Fibroblast of skin of left biceps (primary cell): ENCODE measurements at regions not wholly inside any gene's neighbourhood (a gene's known extent, or its start where the extent isn't known, plus 50 kb on each side); places are given as distances from the start of the nearest gene placed in this dataset.

Source experiments
- DNase-seq, 2 experiments: peaks; one replicate each; pipeline ENCODE4 v3.0.0-alpha.2; 2013; ENCODE audit warnings: low read depth in 2 of 2

DNA sequence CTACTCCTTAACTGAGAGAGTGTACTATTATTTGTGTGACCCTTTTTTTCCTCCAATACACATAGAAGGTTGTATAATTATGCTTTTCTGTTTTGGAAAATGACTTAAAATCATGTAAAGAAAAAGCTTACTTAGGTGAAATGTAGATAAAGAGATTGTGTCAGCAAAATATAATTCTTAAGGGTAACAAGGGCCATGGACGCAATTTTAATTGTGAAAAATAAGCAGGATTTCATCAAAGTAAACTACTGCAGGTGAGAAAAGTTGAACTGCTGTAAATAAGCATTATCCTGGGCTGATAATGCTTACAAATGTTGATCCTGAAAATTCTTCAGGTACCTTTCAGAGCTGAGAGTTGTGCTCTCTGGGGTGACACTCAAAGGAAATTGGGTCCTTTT lies 141.5 kb downstream of the RPIA start:
- no peak for DNase-seq

DNA sequence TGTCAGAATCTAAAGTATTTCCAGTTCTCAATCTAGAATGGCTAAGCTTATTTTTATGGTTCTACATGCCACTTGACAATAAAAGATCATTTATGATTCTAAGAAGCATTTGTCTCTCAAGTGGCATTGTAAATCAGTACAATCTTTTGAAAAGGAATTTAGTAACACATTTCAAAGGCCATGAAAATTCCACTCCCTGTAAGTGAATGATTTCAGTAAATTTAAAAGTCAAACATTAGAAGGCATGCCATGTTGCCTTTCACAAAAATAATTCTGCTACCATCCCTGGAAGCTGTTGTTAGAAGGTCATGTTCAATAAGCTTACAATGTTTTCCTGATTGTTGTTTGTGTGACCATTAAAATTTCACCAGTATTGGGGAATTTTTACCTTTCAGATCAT lies 142.9 kb downstream of the RPIA start:
- DNase-seq, result no peak

DNA sequence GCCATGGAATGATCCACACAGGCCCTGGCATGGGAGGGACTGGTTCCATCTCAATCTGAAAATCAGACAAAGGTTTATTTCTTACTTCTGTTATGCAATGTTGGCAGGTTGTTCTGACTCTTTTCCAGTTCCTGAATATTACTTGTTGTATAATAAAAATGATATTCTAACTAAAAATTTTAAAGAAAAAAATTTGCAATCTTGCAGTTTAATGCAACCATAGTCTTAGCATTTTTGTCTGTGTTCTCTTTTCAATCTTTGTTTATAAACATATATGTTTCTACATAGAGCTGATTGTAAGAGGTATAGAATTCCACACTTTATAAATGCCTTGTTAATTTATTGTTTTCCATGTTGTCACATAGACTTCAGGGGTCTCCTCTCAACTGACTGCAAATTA lies 143.4 kb downstream of the RPIA start:
- no peak for DNase-seq

DNA sequence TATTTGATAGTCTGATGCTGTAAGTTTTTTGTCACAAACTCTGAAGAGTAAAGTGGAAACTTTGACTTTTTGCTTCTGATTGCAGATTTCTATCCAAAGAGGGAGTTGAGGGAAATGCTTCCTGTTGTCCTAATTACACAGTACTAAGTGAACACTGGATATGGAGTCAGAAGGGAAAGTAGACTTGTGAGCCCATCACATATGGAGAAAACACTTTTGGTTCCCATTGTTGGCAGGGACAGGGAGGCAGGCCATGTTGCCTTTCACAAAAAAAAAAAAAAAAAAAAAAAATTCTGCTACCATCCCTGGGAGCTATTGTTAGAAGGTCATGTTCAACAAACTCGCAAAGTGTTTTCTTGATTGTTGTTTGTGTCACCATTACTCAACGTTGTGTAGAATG lies 144.3 kb downstream of the RPIA start:
- DNase-seq, result no peak

DNA sequence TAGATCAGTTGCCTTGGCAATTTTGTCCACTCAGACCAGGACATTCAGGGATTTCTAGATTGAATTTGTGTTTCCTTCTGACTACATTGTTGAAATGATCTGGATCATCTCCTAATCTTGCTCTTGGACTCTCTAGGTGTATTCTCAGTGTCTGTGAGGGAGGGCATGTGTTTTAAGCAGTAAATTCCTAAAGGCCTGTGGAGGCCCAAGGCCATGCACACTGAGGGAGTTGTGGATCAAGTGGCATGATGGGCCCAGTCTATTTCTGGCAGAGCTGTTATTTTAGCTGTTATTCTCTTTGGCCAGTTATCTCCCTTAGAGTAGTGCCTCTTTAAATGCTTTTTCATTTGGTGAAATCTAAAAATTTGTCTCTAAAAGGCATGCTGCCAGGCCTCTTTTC lies 144.9 kb downstream of the RPIA start:
- DNase-seq, result no peak

DNA sequence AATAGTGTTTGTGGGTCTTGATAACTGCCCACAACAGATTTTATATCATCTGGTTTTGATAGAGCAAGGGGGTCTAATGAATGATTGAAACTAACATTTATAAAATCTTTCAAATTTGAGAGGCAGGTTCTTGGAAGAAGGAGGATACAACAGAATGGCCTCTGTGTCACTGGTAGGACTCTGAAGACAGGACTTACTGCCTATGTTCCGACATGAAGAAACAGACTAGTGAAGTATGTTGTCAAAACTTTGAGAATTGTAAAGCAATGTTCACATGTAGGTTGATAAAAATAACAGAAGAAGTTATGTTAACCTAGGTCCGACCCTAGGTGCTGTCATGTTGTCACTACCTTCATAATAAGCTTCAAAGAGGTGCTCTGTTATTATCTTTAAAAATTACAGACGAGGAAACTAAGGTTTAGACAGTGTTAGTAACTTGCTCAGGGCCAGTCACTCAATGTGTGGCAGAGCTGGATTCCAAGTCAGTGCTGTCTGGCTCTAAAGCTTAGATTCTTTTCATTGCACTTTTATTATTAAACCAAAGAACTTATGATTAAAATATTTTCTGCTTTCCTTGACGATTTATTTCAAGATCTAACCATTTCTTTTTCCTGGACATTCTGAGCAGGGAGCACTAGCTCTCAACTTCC lies 146.2 kb downstream of the RPIA start:
- DNase-seq, result no peak

DNA sequence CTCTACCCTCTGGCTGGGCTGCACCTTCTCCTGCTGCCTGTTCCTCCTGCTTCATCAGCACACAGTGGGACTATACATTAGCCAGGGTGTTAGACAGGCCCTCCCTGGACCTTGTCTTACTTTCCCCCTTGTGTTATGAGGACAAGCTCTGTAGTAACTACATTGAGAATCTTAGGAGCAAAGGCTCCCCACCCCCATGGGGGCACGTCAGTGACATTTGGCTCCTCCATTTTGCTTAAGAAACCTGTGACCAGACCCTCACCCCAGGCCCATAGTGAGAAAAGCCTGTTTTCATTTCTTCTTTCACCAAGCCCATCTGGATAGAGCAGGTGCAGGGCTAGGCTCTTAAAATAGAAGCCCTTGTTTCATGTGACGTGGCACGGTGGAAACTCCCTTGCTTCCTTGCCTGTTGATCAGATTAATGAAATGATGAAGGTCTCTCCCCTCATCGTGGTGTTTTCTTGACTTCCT lies 146.7 kb downstream of the RPIA start:
- no peak for DNase-seq

DNA sequence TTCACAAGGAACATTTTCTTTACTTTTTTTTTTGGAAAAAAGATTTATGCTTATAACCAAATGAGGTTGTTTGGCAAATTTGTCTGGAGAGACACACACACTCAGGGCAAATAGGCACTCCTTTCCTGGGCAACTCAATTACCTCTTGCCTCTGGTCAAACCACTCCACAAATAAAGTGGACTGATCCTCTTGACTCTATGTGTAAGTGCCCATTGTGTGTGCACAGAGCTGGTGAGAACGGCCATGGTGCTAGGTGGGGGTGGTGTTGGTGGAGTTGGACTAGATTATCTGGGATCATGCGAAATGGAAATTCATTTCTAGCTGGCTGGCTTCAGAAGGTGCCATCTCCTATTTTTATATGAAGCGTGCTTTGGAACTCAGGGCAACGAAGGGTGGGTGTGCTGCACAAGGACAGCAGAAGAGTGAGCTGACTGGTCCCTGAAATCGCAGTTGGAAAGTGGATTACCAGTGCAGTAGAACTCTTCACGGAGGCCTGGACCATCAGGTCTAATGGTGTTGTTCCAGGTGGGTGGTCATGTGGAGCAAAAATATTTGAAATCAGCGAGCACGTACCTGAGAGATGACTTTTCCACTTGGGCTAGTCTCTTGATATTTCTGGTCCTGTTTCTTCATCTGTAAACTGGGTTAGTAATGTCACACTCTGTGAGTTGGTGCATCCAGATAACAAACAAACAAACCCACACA lies 149.9 kb downstream of the RPIA start:
- no peak for DNase-seq

DNA sequence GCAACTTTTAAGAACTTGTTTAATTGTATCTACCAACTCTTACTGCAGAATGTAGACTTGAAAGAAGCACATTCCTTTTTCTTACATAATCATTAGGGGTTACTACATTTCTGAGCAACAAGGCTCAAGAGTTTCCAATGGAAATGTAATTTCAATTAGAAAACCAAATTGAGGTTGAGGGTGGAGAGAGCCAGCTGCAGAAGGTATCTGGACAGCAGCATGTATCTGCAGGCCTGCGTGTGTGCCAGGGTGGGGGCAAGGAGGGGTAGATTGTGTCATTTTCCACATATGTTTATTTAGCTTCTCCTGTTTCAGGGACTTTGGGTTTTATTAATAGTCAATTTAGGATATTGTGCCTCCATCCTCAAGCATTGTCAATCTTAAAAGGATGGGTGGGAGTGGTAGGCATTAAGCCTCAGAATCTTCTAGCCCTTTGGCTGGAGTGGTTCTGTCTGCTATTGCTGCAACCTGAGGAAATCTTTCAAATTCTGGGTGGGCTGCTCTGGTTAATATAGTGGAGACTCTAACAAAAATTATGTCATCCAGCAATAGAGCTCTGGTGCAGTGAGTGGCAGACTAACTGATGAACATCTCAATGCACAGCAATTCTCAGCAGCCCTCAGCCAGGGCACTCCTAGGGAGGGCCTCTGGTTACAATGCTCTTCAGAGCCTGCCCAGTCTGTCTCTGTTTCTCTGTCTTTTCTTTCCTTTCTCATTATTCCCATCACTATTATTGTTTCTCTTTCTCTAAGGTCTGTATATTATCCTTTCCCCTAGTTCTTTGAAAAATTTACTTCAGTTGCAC lies 151.4 kb downstream of the RPIA start:
- DNase-seq, result no peak

DNA sequence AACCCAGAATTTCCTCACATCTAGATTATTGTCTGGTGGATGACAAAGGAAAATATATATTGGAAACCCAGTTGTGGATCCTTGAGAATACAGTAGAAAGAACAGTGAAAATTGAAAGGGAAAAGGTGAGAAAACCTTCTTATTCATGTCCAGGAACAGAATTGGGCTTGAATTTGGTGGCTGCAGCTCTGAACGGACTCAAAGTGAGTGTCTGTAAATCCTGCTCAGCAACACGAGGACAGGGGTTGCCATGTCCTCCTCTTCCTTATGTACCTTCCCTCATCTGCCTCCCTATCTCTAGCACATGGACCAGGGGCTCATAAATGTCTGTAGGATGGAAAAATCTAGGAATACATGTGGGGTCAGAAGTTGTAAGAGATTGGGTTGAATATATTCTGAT lies 152.2 kb downstream of the RPIA start:
- no peak for DNase-seq

DNA sequence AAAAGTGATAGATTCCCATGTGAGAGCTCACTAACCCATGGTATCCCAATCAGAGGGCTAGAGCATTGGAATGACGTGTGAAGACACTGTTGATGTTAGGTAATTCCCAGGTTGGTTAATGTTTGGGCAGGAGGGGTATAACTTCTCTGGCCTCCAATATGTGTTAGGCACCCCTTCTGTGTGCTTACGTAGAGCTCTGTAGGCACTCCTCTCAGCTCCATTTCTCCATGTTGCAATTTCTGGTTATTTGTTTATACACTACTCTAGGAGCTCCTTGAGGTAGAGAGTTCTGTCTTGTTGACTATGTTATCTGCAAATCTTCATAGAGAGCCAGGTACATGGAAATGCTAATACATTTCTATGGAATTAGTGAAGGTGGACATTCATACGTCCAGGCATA lies 153.5 kb downstream of the RPIA start:
- DNase-seq, result no peak

DNA sequence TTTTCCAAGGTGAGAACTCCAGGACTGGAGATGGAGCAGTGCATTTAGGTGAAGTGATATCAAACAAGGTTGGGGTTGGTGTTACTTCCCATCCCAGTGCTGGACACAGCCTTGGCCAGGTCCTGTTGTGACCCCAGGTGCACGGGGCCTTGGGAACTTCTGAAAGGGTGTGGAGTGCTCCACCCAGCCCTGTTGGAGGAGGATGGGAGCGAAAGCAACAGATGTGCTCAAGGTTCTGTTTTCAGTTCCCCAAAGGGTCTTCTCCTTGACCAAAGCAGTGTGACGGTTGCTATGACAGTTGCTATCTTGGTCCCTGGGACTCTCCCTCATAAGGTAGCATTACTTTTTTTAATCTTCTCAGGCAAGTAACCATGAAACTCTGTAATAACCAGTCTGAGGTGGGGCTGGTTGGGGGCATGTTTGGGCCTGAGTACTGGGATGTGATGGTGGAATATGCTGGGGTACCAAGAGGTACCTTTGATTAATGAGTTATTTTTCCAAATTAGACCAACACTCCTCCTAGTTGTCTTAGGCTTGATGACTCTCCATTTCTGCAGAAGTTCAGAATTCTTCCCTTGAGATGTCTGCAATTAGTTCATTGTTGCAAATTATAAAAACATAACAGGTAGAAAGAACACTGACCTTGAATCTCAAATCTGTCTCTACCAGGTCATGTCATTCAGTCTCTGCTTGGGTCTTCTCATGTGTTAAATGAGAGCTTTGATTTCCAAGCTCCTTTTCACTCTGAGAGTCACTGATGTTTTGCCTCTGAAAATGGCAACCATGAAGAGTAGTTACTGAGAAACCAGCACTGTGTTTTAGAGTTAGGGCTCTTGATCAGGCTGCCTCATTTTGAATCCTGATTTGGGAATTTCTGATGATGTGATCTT lies 154.5 kb downstream of the RPIA start:
- DNase-seq, result no peak

DNA sequence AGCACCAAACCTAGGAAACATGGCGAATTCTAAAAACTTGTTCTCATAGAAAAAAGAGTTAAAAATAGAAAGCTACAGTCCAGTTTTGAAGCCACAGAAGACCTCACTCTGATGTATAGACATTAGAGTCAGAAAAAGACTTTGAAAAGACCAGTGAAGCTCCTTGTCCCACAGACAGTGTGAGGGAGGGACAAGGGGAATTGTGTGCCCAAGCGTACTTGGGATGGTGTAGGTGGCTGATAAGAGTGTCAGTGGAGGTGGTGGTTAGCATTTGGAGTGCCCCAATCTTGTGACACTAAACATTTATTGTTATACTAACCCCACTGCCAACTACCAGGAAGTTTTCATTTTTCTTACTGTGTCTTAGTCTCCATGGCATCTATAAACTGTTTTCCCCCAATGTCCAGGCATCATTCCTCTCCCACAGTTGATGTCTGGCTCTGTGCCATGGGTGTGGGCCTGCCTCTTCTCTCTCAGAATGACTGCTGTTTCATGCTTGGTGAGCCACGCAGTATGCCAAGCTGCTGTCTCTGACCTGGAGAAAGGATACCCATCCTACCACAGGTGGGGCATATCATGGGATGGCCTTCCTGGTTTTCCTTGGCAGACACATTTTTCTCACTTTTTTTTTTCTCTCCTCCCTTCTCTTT lies 161.4 kb downstream of the RPIA start:
- DNase-seq, result no peak

DNA sequence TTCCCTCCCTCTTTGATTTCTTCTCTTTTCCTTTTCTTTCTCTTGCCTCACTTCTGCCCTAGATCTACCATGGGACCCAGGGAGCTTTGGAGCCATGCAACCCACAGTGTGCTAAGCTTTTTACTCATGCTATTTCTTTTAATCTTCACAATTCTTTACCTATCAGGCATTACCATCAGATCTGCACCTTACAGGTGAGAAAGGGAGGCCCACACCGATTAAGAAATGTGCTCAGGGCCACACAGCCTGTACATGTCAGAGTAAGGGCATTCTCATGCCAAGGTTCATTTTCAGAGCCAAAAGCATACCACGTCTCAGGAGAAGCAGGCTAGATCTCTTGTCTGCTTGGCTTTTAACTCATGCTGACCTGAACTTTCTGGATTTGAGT lies 161.9 kb downstream of the RPIA start:
- DNase-seq, result no peak

DNA sequence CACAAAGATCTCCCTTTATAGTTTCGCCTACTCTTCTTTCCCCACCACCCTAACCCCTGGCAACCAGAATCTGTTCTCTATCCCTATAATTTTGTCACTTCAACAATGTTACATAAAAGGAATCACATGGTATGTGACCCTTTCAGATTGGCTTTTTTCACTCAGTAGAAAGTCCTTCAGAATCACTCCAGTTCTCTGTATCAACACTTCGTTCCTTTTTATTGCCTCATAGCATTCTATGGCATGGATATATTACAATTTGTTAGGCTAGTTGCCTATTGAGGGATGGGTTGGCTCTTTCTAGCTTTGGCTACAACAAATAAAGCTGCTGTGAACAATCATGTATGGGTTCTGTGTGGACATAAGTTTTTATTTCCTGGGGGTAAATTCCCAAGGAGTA lies 163.1 kb downstream of the RPIA start:
- DNase-seq, result no peak

DNA sequence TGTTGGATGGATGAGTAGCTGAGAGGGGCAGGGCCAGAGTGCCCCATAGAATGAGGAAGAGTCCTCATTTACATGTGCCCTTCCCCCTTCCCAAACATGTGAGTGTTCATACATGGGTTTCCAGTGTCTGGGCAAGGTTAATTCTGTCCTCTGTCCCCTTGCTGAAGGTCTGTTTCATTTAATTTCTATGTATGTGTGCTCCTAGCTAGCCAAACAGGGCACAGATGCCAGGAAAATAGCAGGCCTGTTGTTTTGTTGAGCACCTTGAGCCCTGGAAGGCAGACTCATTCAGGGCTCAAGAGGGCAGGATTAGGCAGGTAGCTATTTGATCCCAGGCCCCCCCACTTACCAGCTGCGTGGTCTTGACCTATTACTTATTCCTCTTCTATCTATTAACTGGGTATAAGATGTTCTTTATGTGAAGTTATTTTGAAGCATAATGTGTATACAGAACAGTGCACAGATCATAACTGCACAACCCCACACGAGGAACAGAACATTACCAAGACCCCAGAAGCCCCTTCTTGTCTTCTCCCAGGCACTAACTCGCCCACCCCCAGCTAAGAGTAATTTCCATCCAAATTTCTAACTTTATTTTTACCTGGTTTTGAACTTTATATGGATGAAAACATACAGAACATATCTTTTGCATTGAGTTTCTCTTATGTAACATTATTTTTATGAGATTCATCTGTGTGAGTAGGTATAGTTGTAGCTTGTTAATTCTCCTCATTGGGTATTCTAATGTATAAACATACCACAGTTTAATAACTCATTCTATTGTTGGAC lies 164.3 kb downstream of the RPIA start:
- DNase-seq, result no peak

DNA sequence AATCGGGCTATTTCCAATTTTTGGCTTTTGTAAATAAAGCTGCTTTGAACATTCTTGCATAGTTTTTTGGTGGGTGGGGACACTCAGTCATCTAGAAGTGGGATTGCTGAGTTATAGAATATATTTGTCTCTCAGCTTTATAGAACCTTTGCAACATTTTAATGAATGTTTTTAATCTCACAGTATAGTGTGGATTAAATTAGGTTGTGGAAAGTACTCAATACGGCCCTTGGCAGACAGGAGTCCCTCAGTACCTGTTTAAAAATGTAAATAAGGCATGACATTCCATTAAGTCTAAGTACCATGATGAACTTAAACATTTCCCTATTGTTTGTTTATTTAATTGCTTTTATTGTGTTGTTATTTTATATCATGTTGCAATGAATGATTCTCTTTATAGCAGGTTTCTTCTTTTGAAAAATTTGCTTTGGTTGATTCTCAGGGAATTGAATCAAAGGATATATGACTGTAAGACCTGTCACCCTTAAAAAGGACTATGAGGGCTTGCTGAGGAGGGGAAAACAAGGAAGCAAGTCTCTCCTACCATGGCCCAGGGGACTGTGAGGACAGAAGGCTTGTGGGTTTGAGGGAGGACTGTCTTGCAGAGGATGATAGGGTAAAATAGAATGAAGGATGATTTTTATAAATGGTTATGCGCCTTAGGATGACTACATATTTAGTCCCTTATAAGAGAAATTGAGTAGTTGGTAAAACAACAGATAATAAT lies 165.1 kb downstream of the RPIA start:
- no peak for DNase-seq

DNA sequence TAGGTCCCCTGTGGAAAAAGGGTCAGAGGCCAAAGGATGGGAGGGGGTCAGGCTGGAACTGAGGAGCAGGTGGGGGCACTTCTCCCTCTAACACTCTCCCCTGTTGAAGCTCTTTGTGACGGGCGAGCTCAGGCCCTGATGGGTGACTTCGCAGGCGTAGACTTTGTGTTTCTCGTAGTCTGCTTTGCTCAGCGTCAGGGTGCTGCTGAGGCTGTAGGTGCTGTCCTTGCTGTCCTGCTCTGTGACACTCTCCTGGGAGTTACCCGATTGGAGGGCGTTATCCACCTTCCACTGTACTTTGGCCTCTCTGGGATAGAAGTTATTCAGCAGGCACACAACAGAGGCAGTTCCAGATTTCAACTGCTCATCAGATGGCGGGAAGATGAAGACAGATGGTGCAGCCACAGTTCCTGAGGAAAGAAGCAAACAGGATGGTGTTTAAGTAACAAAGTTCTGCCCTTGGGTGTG lies 165.8 kb downstream of the RPIA start:
- no peak for DNase-seq

DNA sequence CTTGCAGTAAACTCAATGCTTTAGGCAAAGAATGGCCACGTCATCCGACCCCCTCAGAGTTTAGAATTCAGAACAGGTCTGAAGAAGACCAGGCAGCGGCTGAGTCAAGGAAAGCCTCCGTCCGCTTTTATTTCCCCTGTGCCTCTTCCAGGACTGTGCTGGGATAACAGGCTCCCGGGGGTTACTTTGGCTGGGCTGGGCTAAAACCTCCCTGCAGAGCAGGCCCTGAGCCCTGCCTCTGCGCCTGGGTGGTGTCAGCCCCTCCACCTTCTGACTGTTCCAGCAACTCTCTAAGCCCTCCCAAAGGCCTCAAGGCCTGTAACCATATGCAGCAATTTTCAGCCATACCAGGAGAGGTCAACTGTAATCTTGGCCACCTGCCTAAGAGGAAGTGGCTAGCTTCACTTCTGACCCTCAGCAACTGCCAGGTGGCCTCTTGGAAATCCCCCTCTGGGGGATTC lies 166.5 kb downstream of the RPIA start:
- DNase-seq, result no peak

DNA sequence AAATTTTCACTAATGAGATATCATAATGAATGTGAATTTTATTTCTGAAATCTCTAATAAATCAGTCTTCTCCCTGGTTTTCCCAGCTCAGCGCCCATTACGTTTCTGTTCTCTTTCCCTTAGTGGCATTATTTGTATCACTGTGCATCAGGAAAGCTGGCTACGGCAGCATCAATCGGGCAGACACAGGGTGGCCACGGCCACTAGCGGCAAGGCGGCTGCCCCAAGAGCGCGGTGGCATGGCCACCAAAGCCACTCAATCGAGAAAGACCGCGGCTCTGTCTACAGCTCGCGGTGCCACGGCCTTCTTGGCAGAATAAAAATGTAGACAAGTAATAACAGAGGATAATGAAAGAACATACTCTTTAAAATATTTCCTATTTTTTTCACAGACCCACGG lies 168.0 kb downstream of the RPIA start:
- no peak for DNase-seq
